ENCODE measurements at regions not wholly inside any gene's neighbourhood (a gene's known extent, or its start where the extent isn't known, plus 50 kb on each side); places are given as distances from the start of the nearest gene placed in this dataset.

- no peak for DNase-seq
- H3K9me3 ChIP-seq, result peaks cover 0 to 8% (median 0%) of the 10 kb centered on the region in 4 donors
- no peaks in the 10 kb centered on the region for H3K27me3 ChIP-seq
- H3K36me3 ChIP-seq, result no peaks in the 10 kb centered on the region
- no peak overlapping the region for H3K27ac ChIP-seq
- intact Hi-C loops (cut with DNase I; ENCODE audit: low total_unique reads), result no loop called here
- no peaks in the 10 kb centered on the region for H3K4me1 ChIP-seq
- H3K4me3 ChIP-seq, result no peak overlapping the region
- no peak for TF ChIP-seq CTCF (IDR thresholded peaks at IDR 0.05)
- WGBS, 5 donors, result 84 to 92% (median 90%) methylated on average over 5 of the region's 5 CpGs
Measured at GRCh38 chr4:176583278-176583677, 209.4 kb downstream of the VEGFC start.

GRCh38 chr4:176584031-176584606, 208.6 kb downstream of the VEGFC start:
- Histone ChIP-seq H3K9me3 (peaks cover 0 to 8% (median 0%) of the 10 kb centered on the region in 4 donors), H3K4me1 (no peaks in the 10 kb centered on the region), H3K27me3 (no peaks in the 10 kb centered on the region), H3K36me3 (no peaks in the 10 kb centered on the region), H3K4me3 (no peak overlapping the region), H3K27ac (no peak overlapping the region)
- WGBS, 5 donors, result 61 to 74% (median 73%) methylated on average over 7 of the region's 7 CpGs
- no peak for TF ChIP-seq CTCF (IDR thresholded peaks at IDR 0.05)
- TF ChIP-seq EP300 (IDR thresholded peaks at IDR 0.05), result no peak
- TF ChIP-seq POLR2AphosphoS5 (IDR thresholded peaks at IDR 0.05), result no peak
- TF ChIP-seq POLR2A (IDR thresholded peaks at IDR 0.05), result no peak
- DNase-seq, result no peak
- intact Hi-C loops (cut with DNase I; ENCODE audit: low total_unique reads), result no loop called here

- H3K36me3 ChIP-seq, result no peaks in the 10 kb centered on the region
- intact Hi-C loops (cut with DNase I; ENCODE audit: low total_unique reads), result no loop called here
- TF ChIP-seq CTCF (IDR thresholded peaks at IDR 0.05) (no peak), EP300 (IDR thresholded peaks at IDR 0.05) (no peak), POLR2AphosphoS5 (IDR thresholded peaks at IDR 0.05) (no peak), POLR2A (IDR thresholded peaks at IDR 0.05) (no peak)
- no peak overlapping the region for H3K27ac ChIP-seq
- no peaks in the 10 kb centered on the region for H3K27me3 ChIP-seq
- no peaks in the 10 kb centered on the region for H3K4me1 ChIP-seq
- peak in 1 of 2 donors; percentile 12 for DNase-seq
- no peak overlapping the region for H3K4me3 ChIP-seq
- 47 to 73% (median 65%) methylated on average over 2 of the region's 2 CpGs for WGBS, 5 donors
- peaks cover 0 to 8% (median 6%) of the 10 kb centered on the region in 4 donors for H3K9me3 ChIP-seq
Measured at GRCh38 chr4:176587920-176588319, 204.8 kb downstream of the VEGFC start.

GRCh38 chr4:176588436-176588835, 204.3 kb downstream of the VEGFC start:
- Histone ChIP-seq H3K27ac (no peak overlapping the region), H3K4me3 (no peak overlapping the region), H3K9me3 (peaks cover 0 to 6% (median 6%) of the 10 kb centered on the region in 4 donors), H3K4me1 (no peaks in the 10 kb centered on the region), H3K27me3 (no peaks in the 10 kb centered on the region), H3K36me3 (no peaks in the 10 kb centered on the region)
- no peak for DNase-seq
- intact Hi-C loops (cut with DNase I; ENCODE audit: low total_unique reads), result no loop called here
- 74 to 78% (median 76%) methylated on average over 3 of the region's 3 CpGs for WGBS, 5 donors
- no peak for TF ChIP-seq POLR2AphosphoS5 (IDR thresholded peaks at IDR 0.05)
- no peak for TF ChIP-seq EP300 (IDR thresholded peaks at IDR 0.05)
- no peak for TF ChIP-seq CTCF (IDR thresholded peaks at IDR 0.05)
- no peak for TF ChIP-seq POLR2A (IDR thresholded peaks at IDR 0.05)

All from stomach (tissue), 8 donors.